Liver (tissue), 3 donors: ENCODE measurements at regions not wholly inside any gene's neighbourhood (a gene's known extent, or its start where the extent isn't known, plus 50 kb on each side); places are given as distances from the start of the nearest gene placed in this dataset.

Experiments
- TAF1 ChIP-seq: conservative IDR thresholded peaks from 2 replicates; pipeline ENCODE4 v1.6.1; 2016; ENCODE audit warnings: antibody characterized with exemption, mild to moderate bottlenecking
- YY1 ChIP-seq: IDR thresholded peaks from 2 replicates; pipeline ENCODE4 v1.6.1; 2016; ENCODE audit warnings: antibody characterized with exemption, mild to moderate bottlenecking
- TF ChIP-seq, protein P1 (sequence below): fragments of 150-350 bp; IDR thresholded peaks from 2 replicates; pipeline ENCODE4 v1.5.1; 2017; ENCODE audit warnings: improper control_type of control experiment, low read depth, low read length; ENCODE audit not compliant: missing input control
- donor health status: healthy.
- donor health status: healthy.

DNA sequence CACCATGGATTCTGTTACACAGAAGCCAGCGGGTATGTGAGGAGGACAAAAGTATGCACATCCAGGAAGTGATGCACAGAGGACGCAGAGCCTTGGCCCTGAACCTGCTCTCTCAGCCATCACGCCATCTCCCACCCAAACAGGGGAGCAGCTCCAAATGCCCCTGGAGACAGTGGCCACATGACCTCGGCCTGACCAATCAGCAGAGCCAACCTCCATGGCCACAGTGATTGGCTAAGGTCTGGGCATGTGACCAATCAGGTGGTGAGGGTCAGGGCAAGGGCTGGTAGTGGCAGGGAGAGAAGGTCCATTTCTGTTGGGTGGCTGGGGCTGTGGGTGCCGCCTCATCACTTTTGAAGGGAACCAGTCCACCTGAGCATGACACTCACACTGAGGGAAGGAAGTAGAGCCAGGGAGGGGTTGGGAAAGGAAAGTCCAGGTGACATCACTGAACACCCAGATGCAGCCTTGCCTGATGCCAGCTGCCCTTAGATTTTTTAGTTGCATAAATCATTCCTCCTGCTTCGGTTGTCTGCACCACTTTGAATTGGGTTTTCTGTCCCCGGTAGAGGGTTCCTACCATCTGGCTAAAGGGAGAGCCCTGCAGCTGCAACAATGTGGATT lies 70.3 kb upstream of the IQSEC1 start:
- TF ChIP-seq YY1 = no peak
- TF ChIP-seq TAF1 = no peak
- TF ChIP-seq, protein P1, sequence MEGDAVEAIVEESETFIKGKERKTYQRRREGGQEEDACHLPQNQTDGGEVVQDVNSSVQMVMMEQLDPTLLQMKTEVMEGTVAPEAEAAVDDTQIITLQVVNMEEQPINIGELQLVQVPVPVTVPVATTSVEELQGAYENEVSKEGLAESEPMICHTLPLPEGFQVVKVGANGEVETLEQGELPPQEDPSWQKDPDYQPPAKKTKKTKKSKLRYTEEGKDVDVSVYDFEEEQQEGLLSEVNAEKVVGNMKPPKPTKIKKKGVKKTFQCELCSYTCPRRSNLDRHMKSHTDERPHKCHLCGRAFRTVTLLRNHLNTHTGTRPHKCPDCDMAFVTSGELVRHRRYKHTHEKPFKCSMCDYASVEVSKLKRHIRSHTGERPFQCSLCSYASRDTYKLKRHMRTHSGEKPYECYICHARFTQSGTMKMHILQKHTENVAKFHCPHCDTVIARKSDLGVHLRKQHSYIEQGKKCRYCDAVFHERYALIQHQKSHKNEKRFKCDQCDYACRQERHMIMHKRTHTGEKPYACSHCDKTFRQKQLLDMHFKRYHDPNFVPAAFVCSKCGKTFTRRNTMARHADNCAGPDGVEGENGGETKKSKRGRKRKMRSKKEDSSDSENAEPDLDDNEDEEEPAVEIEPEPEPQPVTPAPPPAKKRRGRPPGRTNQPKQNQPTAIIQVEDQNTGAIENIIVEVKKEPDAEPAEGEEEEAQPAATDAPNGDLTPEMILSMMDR = no peak
